ENCODE measurements at regions not wholly inside any gene's neighbourhood (a gene's known extent, or its start where the extent isn't known, plus 50 kb on each side); places are given as distances from the start of the nearest gene placed in this dataset.
"Not testable (repeated sequence)": the region's sequence is repeated elsewhere in the genome, so short reads cannot be mapped to it uniquely, and the experiment has no call there.

DNA sequence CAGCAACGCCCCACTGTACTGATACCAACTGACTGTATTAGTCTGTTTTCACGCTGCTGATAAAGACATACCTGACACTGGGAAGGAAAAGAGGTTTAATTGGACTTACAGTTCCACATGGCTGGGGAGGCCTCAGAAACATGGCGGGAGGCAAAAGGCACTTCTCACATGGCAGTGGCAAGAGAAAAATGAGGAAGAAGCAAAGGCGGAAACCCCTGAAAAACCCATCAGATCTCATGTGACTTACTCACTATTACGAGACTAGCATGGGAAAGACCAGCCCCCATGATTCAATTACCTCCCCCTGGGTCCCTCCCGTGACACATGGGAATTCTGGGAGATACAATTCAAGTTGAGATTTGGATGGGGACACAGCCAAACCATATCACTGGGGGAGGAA is 110.0 kb upstream of the LNX1 start:
- TF ChIP-seq GABPA (IDR thresholded peaks at IDR 0.05; ENCODE audit: low read depth); EP300 (IDR thresholded peaks at IDR 0.05; ENCODE audit: borderline replicate concordance in 1 of 2, low read depth in 1 of 2, low read length in 1 of 2): not testable (repeated sequence)
